ENCODE measurements at regions not wholly inside any gene's neighbourhood (a gene's known extent, or its start where the extent isn't known, plus 50 kb on each side); places are given as distances from the start of the nearest gene placed in this dataset.

GRCh38 chrX:13518126-13518525 lies 51.3 kb upstream of the EGFL6 start:
- Mint-ChIP-seq H3K27me3 (ENCODE audit: unreplicated experiment) (no peaks in the 10 kb centered on the region), H3K36me3 (ENCODE audit: unreplicated experiment) (no peaks in the 10 kb centered on the region), H3K27ac (ENCODE audit: unreplicated experiment) (no peak overlapping the region), H3K9me3 (ENCODE audit: unreplicated experiment) (no peaks in the 10 kb centered on the region), H3K4me3 (ENCODE audit: unreplicated experiment) (no peak overlapping the region), H3K4me1 (ENCODE audit: unreplicated experiment) (peaks cover 7% of the 10 kb centered on the region)
- DNase-seq (ENCODE audit: extremely low spot score, unreplicated experiment), result no peak
- no peak for TF ChIP-seq CTCF (IDR thresholded peaks at IDR 0.05)

GRCh38 chrX:13515211-13515930 lies 54.0 kb upstream of the EGFL6 start:
- DNase-seq (ENCODE audit: extremely low spot score, unreplicated experiment), result no peak
- no peaks in the 10 kb centered on the region for H3K36me3 Mint-ChIP-seq (ENCODE audit: unreplicated experiment)
- H3K9me3 Mint-ChIP-seq (ENCODE audit: unreplicated experiment), result no peaks in the 10 kb centered on the region
- TF ChIP-seq CTCF (IDR thresholded peaks at IDR 0.05), result no peak
- H3K27ac Mint-ChIP-seq (ENCODE audit: unreplicated experiment), result no peak overlapping the region
- H3K4me3 Mint-ChIP-seq (ENCODE audit: unreplicated experiment), result no peak overlapping the region
- no peaks in the 10 kb centered on the region for H3K27me3 Mint-ChIP-seq (ENCODE audit: unreplicated experiment)
- H3K4me1 Mint-ChIP-seq (ENCODE audit: unreplicated experiment), result peaks cover 2% of the 10 kb centered on the region

GRCh38 chrX:13511944-13512330 lies 57.5 kb upstream of the EGFL6 start:
- Mint-ChIP-seq H3K27ac (ENCODE audit: unreplicated experiment) (no peak overlapping the region), H3K27me3 (ENCODE audit: unreplicated experiment) (no peaks in the 10 kb centered on the region), H3K4me1 (ENCODE audit: unreplicated experiment) (no peaks in the 10 kb centered on the region), H3K36me3 (ENCODE audit: unreplicated experiment) (no peaks in the 10 kb centered on the region), H3K9me3 (ENCODE audit: unreplicated experiment) (no peaks in the 10 kb centered on the region), H3K4me3 (ENCODE audit: unreplicated experiment) (no peak overlapping the region)
- no peak for TF ChIP-seq CTCF (IDR thresholded peaks at IDR 0.05)
- DNase-seq (ENCODE audit: extremely low spot score, unreplicated experiment), result no peak

- Mint-ChIP-seq H3K27ac (ENCODE audit: unreplicated experiment) (no peak overlapping the region), H3K36me3 (ENCODE audit: unreplicated experiment) (no peaks in the 10 kb centered on the region), H3K4me3 (ENCODE audit: unreplicated experiment) (no peak overlapping the region), H3K9me3 (ENCODE audit: unreplicated experiment) (no peaks in the 10 kb centered on the region), H3K27me3 (ENCODE audit: unreplicated experiment) (no peaks in the 10 kb centered on the region), H3K4me1 (ENCODE audit: unreplicated experiment) (no peaks in the 10 kb centered on the region)
- no peak for DNase-seq (ENCODE audit: extremely low spot score, unreplicated experiment)
- TF ChIP-seq CTCF (IDR thresholded peaks at IDR 0.05), result no peak
Observed at GRCh38 chrX:13511241-13511943, 58.0 kb upstream of the EGFL6 start.

- TF ChIP-seq CTCF (IDR thresholded peaks at IDR 0.05), result no peak
- no peak for DNase-seq (ENCODE audit: extremely low spot score, unreplicated experiment)
- H3K27me3 Mint-ChIP-seq (ENCODE audit: unreplicated experiment), result no peaks in the 10 kb centered on the region
- H3K4me1 Mint-ChIP-seq (ENCODE audit: unreplicated experiment), result no peaks in the 10 kb centered on the region
- H3K27ac Mint-ChIP-seq (ENCODE audit: unreplicated experiment), result no peak overlapping the region
- no peaks in the 10 kb centered on the region for H3K9me3 Mint-ChIP-seq (ENCODE audit: unreplicated experiment)
- no peaks in the 10 kb centered on the region for H3K36me3 Mint-ChIP-seq (ENCODE audit: unreplicated experiment)
- no peak overlapping the region for H3K4me3 Mint-ChIP-seq (ENCODE audit: unreplicated experiment)
Observed at GRCh38 chrX:13507893-13508292, 61.5 kb upstream of the EGFL6 start.

Data from osteocyte (in vitro differentiated cells).